IMR-90 (cell line): ENCODE measurements at regions not wholly inside any gene's neighbourhood (a gene's known extent, or its start where the extent isn't known, plus 50 kb on each side); places are given as distances from the start of the nearest gene placed in this dataset.
"Not testable (repeated sequence)": the region's sequence is repeated elsewhere in the genome, so short reads cannot be mapped to it uniquely, and the experiment has no call there.

Experiments used
- ATAC-seq: fragments of 200-7000 bp; cut with Tn5 transposase; 2 replicates; pipeline ENCODE4 v1.9.1; 2020; ENCODE audit warnings: low read depth, mild to moderate bottlenecking, moderate library complexity
- BruUV-seq: library from RNA; stranded (reverse); fragments of 400-500 nt; replicated peaks from 2 replicates; lab custom pipeline; 2021; lab: Mats Ljungman, UMichigan
- CTCF ChIA-PET: fragments of 300-600 bp; formaldehyde crosslinking; extraction: SDS; loops from one replicate; lab custom pipeline; 2021; ENCODE audit warnings: antibody characterized with exemption; lab: Yijun Ruan, JAX
- POLR2A ChIA-PET: fragments of 300-600 bp; sonication (Branson Sonifier 250); formaldehyde crosslinking; loops from one replicate; lab custom pipeline; 2022; ENCODE audit warnings: antibody characterized with exemption; ENCODE audit not compliant: unreplicated experiment; lab: Charles Lee
- DNase-seq: peaks from one replicate; pipeline ENCODE4 v3.0.0; 2013
- H2AFZ ChIP-seq: replicated peaks from 2 replicates; pipeline ENCODE3; 2013; ENCODE audit warnings: low read length, mild to moderate bottlenecking; ENCODE audit not compliant: poor library complexity
- H2AK5ac ChIP-seq: 2 replicates; pipeline ENCODE4 v1.6.1; 2013; ENCODE audit warnings: low read depth, low read length, inconsistent platforms
- H2AK9ac ChIP-seq: replicated peaks from 2 replicates; pipeline ENCODE3; 2013; ENCODE audit warnings: mild to moderate bottlenecking, low read depth, low read length, moderate library complexity; ENCODE audit not compliant: poor library complexity
- H2BK120ac ChIP-seq: 2 replicates; pipeline ENCODE4 v1.6.1; 2013; ENCODE audit warnings: low read depth, low read length, inconsistent platforms
- H2BK15ac ChIP-seq: 3 replicates; pipeline ENCODE4 v1.6.1; 2013; ENCODE audit warnings: low read depth, low read length, inconsistent platforms
- H2BK20ac ChIP-seq: 2 replicates; pipeline ENCODE4 v1.6.1; 2013; ENCODE audit warnings: low read depth, mild to moderate bottlenecking, inconsistent platforms, low read length, moderate library complexity
- H2BK5ac ChIP-seq: 2 replicates; pipeline ENCODE4 v1.6.1; 2013; ENCODE audit warnings: mild to moderate bottlenecking, low read depth, low read length, inconsistent platforms; ENCODE audit not compliant: poor library complexity, severe bottlenecking
- H3K14ac ChIP-seq: replicated peaks from 2 replicates; pipeline ENCODE4 v1.6.1; 2013; ENCODE audit warnings: low read depth, low read length, inconsistent platforms
- H3K18ac ChIP-seq: 2 replicates; pipeline ENCODE4 v1.6.1; 2013; ENCODE audit warnings: low read depth, low read length, control low read depth
- H3K23ac ChIP-seq: 2 replicates; pipeline ENCODE4 v1.6.1; 2013; ENCODE audit warnings: low read depth, low read length, inconsistent platforms
- H3K27ac ChIP-seq: 2 replicates; pipeline ENCODE4 v1.5.1; 2013; ENCODE audit warnings: mild to moderate bottlenecking, control low read depth, low read length; ENCODE audit not compliant: insufficient read depth
- H3K27me3 ChIP-seq: 2 replicates; pipeline ENCODE4 v1.6.1; 2013; ENCODE audit warnings: low read length; ENCODE audit not compliant: control insufficient read depth, insufficient read depth
- H3K36me3 ChIP-seq: 2 replicates; pipeline ENCODE4 v1.6.1; 2013; ENCODE audit warnings: low read length, mixed read lengths; ENCODE audit not compliant: control insufficient read depth, insufficient read depth
- H3K4ac ChIP-seq: 2 replicates; pipeline ENCODE4 v1.6.1; 2013; ENCODE audit warnings: low read depth, low read length, inconsistent platforms
- H3K4me1 ChIP-seq: 2 replicates; pipeline ENCODE4 v1.6.1; 2013; ENCODE audit warnings: low read length, mixed read lengths; ENCODE audit not compliant: control insufficient read depth, insufficient read depth
- H3K4me2 ChIP-seq: 2 replicates; pipeline ENCODE4 v1.6.1; 2013; ENCODE audit warnings: low read depth, mild to moderate bottlenecking, control low read depth, low read length, moderate library complexity
- H3K4me3 ChIP-seq: 2 replicates; pipeline ENCODE4 v1.5.1; 2013; ENCODE audit warnings: low read depth, mild to moderate bottlenecking, control low read depth, low read length, moderate library complexity; ENCODE audit not compliant: insufficient read depth
- H3K56ac ChIP-seq: 2 replicates; pipeline ENCODE4 v1.6.1; 2013; ENCODE audit warnings: low read length, inconsistent platforms; ENCODE audit not compliant: insufficient read depth; ENCODE audit errors: extremely low read depth
- H3K79me1 ChIP-seq, 2 experiments: 2 replicates each; pipeline ENCODE4 v1.6.1; 2013; ENCODE audit warnings: low read length in 2 of 2, inconsistent platforms in 1 of 2, low read depth in 1 of 2
- H3K9ac ChIP-seq: 2 replicates; pipeline ENCODE4 v1.6.1; 2013; ENCODE audit warnings: low read depth, low read length, control low read depth
- H3K9me1 ChIP-seq: 2 replicates; pipeline ENCODE4 v1.6.1; 2013; ENCODE audit warnings: low read length, inconsistent platforms; ENCODE audit not compliant: insufficient read depth
- H3K9me3 ChIP-seq: 2 replicates; pipeline ENCODE4 v1.6.1; 2013; ENCODE audit warnings: low read length; ENCODE audit not compliant: control insufficient read depth, insufficient read depth
- H4K20me1 ChIP-seq: 2 replicates; pipeline ENCODE4 v1.6.1; 2013; ENCODE audit warnings: low read length, inconsistent platforms; ENCODE audit not compliant: insufficient read depth
- H4K5ac ChIP-seq: 2 replicates; pipeline ENCODE4 v1.6.1; 2013; ENCODE audit warnings: mild to moderate bottlenecking, low read depth, low read length, control low read depth
- H4K8ac ChIP-seq, 2 experiments: 2 replicates each; pipeline ENCODE4 v1.6.1; 2013; ENCODE audit warnings: low read depth in 2 of 2, low read length in 2 of 2, control low read depth in 1 of 2, inconsistent platforms in 1 of 2
- H4K91ac ChIP-seq: 2 replicates; pipeline ENCODE4 v1.6.1; 2013; ENCODE audit warnings: low read depth, low read length, inconsistent platforms; ENCODE audit not compliant: insufficient read depth
- WGBS, 2 experiments: methylation state at CpG; one replicate each; pipeline versions ENCODE4 v1.1.5 to v1.1.7; 2013; ENCODE audit warnings: missing lambda C conversion rate in 2 of 2; ENCODE audit not compliant: insufficient read length in 1 of 2; ENCODE audit errors: extremely low coverage in 2 of 2; 5-methylcytosine and 5-hydroxymethylcytosine counted together
- dilution Hi-C: fragments of 300-500 bp; cut with HindIII; formaldehyde crosslinking; loops from one replicate; pipeline ENCODE4 v1.14.3; 2018; ENCODE audit warnings: low sequenced_read_pairs; ENCODE audit not compliant: unreplicated experiment
- in situ Hi-C: fragments of 300-500 bp; cut with MboI; formaldehyde crosslinking; loops from 3 replicates; pipeline ENCODE4 v1.14.3; 2019; ENCODE audit warnings: low sequenced_read_pairs, inconsistent platforms, mixed read lengths
- intact Hi-C: fragments of 100-400 bp; cut with micrococcal nuclease; formaldehyde crosslinking; loops from 2 replicates; pipeline ENCODE4 v1.10.0; 2022

DNA sequence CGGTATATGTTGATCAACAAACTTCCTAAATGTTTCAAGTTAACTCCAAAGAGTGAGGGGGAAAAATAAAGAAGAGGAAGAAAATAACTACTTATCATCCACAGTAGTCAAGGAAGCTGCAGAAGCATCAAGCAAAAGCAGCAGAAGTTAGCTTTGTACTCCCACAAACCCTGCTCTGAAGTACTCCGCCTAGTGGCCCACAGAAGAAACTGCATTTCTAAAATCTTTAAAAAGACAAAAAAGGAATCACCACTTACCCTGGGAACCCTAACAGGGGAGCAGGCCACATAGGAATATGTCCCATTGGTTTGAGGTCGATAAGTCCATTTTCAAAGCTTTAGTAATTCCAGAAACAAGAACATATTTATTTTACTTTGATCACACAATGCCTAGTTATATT is 2948.3 kb upstream of the OR11H1 start:
- H3K9ac ChIP-seq, dilution Hi-C loops, H2AK5ac ChIP-seq, H4K5ac ChIP-seq, H3K27me3 ChIP-seq, H3K4ac ChIP-seq, H3K18ac ChIP-seq, ATAC-seq, H2BK20ac ChIP-seq, H3K4me2 ChIP-seq, H2AFZ ChIP-seq, H2AK9ac ChIP-seq, H3K14ac ChIP-seq, H3K36me3 ChIP-seq, BruUV-seq, H3K79me1 ChIP-seq, H4K8ac ChIP-seq, POLR2A ChIA-PET, H4K91ac ChIP-seq, CTCF ChIA-PET, H3K27ac ChIP-seq, H3K9me3 ChIP-seq, H2BK120ac ChIP-seq, H2BK15ac ChIP-seq, H3K4me3 ChIP-seq, H3K9me1 ChIP-seq, H3K23ac ChIP-seq, H3K4me1 ChIP-seq, in situ Hi-C loops, H2BK5ac ChIP-seq, DNase-seq, H3K56ac ChIP-seq, H4K20me1 ChIP-seq, intact Hi-C loops: not testable (repeated sequence)
- no CpG with 5 or more reads among the region's 3 CpGs for WGBS, 2 experiments

DNA sequence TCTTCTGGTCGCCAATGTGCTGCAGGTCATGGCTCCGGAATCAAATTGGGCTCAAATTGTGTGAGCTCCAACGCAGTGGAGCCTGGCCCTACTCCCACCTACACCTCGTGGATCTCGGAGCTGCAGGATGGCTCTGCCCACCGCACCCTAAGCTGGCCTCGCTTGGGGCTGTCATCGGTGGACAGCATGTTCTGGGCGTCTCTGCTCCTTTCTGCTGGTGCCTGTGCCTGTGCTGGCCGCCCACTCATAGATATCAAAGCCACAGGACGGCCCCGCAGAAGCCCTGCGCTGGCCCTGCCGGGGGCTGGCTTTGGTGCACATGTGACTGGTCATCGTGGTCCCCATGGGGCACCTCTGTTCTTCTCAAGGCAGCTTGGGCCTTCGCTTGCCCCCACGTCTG is 2943.5 kb upstream of the OR11H1 start:
- H3K9ac ChIP-seq, H3K4me3 ChIP-seq, H4K91ac ChIP-seq, DNase-seq, dilution Hi-C loops, H3K4ac ChIP-seq, H3K23ac ChIP-seq, H3K9me3 ChIP-seq, H4K20me1 ChIP-seq, H3K9me1 ChIP-seq, H2BK20ac ChIP-seq, in situ Hi-C loops, H4K5ac ChIP-seq, ATAC-seq, H3K56ac ChIP-seq, CTCF ChIA-PET, H2AFZ ChIP-seq, H4K8ac ChIP-seq, H3K14ac ChIP-seq, H2BK5ac ChIP-seq, BruUV-seq, H3K4me2 ChIP-seq, H2AK9ac ChIP-seq, H3K4me1 ChIP-seq, H2BK120ac ChIP-seq, H2AK5ac ChIP-seq, H3K36me3 ChIP-seq, H3K27me3 ChIP-seq, H3K18ac ChIP-seq, H2BK15ac ChIP-seq, H3K79me1 ChIP-seq, H3K27ac ChIP-seq, intact Hi-C loops, POLR2A ChIA-PET: not testable (repeated sequence)
- WGBS, 2 experiments, result 63% methylated on average over 6 of the region's 17 CpGs; no CpG with 5 or more reads in 1 of the 2 experiments
